ENCODE measurements at regions not wholly inside any gene's neighbourhood (a gene's known extent, or its start where the extent isn't known, plus 50 kb on each side); places are given as distances from the start of the nearest gene placed in this dataset.

GRCh38 chr5:82849885-82850284, 227.3 kb downstream of the TMEM167A start:
- no peak for DNase-seq (ENCODE audit: low read depth)

DNA sequence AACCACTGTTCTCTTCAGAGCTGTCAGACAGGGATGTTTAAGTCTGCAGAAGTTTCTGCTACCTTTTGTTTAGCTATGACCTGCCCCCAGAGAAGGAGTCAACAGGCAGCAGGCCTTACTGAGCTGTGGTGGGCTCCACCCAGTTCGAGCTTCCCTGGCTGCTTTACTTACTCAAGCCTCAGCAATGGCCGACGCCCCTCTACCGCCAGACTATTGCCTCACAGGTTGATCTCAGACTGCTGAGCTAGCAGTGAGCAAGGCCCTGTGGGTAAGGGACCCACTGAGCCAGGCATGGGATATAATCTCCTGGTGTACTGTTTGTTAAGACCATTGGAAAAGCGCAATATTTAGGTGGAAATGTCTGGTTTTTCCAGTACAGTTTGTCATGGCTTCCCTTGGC, 229.6 kb downstream of the TMEM167A start:
- no peak for DNase-seq (ENCODE audit: low read depth)

DNA sequence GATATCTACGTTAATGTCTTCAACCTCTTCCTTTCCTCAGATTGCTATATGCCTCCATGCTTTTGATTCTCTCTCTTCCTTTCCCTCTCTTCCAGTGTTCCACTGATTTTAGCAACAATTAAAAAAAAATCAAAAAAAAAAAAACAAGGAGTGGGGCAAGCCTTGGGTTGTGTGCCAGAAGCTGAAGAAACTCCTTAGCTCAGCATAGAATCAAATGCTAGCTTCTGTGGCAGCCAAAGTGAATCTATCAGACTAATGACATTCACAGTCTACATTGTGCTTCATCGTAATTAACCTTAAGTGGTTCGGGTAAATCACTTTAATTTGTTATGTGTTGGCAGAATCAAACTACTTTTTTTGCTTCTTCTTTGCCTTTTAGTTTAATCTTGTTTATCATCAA, 237.3 kb downstream of the TMEM167A start:
- no peak for DNase-seq (ENCODE audit: low read depth)

DNA sequence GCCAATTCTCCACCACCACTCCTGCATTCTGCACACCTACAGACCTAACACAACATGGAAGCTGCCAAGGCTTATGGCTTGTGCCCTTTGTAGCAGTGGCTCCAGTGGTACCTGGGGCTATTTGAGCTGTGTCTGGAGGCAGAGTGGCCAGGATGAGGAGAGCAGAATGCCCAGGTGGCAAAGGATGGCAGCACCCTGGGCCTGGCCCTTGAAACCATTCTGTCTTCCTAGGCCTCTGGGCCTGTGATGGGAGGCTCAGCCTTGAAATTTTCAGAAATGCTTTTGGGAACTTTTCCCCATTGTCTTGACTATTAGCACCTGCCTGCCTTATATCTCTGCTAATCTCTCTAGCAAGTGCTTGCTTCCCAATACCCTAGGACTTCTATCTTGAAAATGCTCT, 241.7 kb downstream of the TMEM167A start:
- DNase-seq (ENCODE audit: low read depth) = no peak

GRCh38 chr5:82834151-82834550, 243.0 kb downstream of the TMEM167A start:
- DNase-seq (ENCODE audit: low read depth) = no peak

GRCh38 chr5:82833277-82833676, 243.9 kb downstream of the TMEM167A start:
- DNase-seq (ENCODE audit: low read depth) = no peak

DNA sequence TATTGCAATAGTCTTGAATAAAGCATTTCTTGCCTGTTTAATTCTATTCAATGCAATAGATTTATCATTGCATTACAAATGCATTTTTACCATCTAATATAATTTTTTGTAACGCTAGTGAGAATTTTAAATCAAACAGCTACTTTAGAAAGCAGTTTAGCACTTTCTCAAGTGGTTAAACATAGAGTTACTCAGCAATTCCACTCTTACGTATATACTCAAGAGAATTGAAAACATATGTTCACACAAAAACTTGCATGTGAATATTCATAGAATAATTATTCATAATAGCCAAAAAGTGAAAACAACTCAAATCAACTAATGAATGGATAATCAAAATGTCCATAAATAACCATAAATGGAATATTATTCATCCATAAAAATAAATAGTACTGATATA, 244.7 kb downstream of the TMEM167A start:
- no peak for DNase-seq (ENCODE audit: low read depth)

GRCh38 chr5:82828211-82828610, 249.0 kb downstream of the TMEM167A start:
- DNase-seq (ENCODE audit: low read depth) = no peak

DNA sequence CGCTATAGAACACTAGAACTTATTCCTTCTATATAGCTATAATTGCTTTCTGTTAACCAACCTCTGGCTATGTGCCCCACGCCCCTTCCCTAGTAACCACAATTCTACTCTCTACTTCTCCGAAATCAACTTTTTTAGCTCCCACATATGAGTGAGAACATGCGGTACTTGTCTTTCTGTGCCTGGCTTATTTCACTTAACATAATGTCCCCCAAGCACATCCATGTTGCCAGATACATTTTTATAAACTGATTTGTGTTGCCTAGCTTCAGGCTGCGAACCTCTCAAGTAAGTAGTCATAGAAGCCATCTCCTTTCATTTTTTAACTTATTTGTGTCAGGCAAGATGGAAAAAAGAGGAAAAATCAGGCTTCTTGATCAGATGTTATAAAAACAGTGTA, 249.5 kb downstream of the TMEM167A start:
- no peak for DNase-seq (ENCODE audit: low read depth)

DNA sequence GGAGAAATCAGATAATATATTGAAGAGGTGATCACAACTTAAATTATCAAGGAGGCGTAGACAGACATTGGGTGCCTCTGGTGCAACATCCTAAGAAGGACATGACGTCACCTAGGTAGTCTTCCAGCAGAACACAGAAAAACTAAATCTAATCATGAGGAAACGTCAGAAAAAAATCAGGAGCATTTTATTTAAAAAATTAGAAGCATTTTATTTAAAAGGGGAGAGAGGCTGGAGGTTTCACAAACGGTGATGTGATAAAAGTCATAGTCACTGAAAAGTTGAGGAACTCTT, 254.6 kb downstream of the TMEM167A start:
- no peak for DNase-seq (ENCODE audit: low read depth)

- no peak for DNase-seq (ENCODE audit: low read depth)
Observed at GRCh38 chr5:82821846-82822633, 255.2 kb downstream of the TMEM167A start.

DNA sequence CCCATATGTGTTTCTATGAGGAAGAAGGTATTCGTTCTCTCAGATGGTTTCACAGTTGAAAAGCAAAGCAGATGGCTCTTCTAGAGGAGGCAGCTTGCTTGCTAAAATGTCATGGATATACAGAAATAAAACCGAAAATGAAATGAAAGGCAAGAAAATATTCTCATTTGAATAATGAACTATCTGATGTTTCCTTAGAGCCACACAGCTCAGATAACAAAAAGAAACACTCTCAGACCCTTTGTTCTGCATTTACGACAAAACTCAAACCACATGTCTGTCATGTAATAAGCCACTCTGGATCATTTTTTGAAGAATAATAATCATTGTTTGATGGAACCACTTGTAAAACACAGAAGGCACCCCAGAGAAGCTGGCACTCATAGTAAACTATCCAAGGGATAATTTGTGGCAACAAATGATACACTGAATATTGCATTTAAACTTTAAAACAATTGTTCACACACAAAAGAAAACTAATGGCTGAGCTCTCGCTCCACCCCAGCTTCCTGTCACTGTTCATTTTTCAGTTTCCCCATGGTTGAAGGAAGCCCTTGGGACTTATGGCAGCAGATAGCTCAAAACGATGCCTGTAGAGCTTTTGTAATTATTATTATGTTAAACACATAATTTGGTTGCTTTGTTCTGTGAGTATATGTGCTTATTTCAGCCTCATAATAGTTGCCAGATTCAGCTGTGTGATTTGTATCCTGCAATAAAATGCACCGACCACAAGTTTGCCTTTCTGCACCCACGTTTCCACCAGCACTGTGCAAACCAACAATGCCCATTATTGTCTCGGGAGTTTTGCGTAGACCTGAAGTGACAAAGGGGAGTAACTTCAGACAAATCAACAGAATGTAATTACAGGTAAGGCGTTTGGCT, 256.0 kb downstream of the TMEM167A start:
- no peak for DNase-seq (ENCODE audit: low read depth)

DNA sequence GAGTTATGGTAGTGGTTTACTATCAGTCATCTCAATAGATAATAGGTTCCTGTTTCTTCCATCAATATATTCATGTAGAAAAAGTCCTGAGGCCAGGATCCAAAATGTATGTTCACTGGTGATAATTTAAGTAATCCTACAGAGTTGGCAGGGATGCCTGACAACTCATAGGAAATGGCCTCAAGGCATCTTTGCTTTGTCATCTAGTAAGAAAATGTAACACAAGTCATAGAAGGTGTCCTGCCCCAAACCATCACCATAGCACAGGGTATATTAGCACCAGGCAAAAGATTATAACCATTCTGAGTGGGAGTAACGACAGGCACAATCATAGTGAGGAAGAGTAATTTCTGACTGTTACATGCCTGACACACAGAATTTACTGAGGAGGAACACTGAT, 257.0 kb downstream of the TMEM167A start:
- no peak for DNase-seq (ENCODE audit: low read depth)

DNA sequence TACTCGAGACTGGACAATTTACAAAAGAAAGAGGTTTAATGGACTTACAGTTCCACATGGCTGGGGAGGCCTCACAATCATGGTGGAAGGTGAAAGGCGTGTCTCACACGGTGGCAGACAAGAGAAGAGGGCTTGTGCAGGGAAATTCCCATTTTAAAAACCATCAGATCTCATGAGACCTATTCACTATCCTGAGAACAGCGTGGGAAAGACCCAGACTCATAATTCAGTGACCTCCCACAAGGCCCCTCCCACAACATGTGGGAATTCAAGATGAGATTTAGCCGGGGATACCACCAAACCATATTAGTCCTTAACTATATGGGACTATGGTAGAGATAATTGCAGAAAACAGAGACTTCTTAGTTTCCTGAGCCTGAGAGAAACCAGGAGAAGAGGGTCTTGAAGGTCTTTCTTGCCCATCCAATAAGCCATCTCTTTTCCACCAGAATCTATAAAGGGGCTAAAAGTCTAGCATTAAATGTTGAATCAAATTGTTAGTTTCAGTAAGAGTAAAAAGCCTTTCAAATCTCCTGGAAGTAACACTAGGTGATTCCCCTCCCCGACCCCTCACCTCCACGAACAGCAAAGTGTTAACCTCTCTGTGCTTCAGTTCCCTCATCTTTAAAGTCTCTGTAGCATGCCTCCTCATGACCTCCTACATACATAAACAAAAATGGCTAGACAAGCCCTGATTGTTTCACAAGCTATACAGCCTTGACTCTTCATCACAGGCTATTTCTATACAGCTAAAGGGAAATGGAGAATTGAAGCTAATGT, 259.1 kb downstream of the TMEM167A start:
- no peak for DNase-seq (ENCODE audit: low read depth)

GRCh38 chr5:82816926-82817325, 260.3 kb downstream of the TMEM167A start:
- DNase-seq (ENCODE audit: low read depth) = no peak

GRCh38 chr5:82815871-82816270, 261.3 kb downstream of the TMEM167A start:
- DNase-seq (ENCODE audit: low read depth) = no peak

- DNase-seq (ENCODE audit: low read depth) = no peak
Observed at GRCh38 chr5:82813861-82814260, 263.3 kb downstream of the TMEM167A start.

- DNase-seq (ENCODE audit: low read depth) = no peak
Observed at GRCh38 chr5:82812575-82812974, 264.6 kb downstream of the TMEM167A start.

- DNase-seq (ENCODE audit: low read depth) = no peak
Observed at GRCh38 chr5:82811490-82811889, 265.7 kb downstream of the TMEM167A start.

DNA sequence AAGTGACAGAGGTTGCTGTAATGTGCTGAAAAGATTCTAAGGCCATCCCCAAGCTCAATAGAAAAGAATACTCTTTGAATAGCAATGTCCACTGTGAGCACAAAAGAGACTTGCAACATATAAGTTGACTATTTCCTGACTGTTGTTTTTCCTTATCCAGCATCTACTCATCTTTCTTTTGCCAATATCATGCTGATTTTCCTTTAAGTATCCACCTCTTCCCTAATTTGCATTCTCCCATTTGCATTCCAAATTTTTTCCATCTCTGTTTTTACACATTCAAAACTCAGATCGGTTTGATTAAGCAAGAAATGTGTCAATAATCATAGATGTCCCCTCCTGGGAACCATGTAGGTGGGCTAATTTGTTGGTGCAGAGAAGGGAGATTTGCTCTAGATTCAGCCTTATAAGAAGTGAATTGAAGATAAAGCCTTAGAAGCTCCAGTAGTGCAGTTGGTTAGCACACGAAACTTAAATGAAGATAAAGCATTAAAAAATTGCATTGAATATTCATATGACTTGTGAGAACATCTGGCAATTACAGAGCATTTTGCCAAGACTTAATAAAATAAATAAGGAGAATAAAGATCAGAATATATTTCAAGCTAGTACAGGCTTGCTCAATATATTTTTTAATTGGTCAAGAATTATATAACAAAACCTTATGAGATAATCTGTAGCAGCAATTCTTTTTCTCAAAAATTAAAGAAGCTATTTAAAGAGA, 267.6 kb downstream of the TMEM167A start:
- DNase-seq (ENCODE audit: low read depth) = no peak

GRCh38 chr5:82808960-82809359, 268.2 kb downstream of the TMEM167A start:
- DNase-seq (ENCODE audit: low read depth) = no peak

DNA sequence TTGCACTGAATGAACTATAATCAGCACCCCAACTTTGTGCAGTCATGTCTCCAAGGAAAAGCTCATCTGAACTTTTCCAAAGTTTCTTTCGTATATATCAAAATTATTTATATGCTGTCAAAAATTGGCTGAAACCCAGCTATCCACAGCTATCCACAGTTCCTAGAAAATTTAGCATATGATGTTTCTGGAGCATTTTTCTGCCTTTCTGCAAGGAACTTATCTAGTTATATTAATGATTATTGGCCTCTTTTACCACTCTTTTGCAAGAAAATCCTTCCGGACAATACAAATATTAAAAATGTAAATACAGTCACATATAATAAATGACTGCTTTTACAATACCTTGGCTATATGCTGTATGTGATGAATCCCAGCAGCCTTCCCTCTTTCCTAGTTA, 270.2 kb downstream of the TMEM167A start:
- DNase-seq (ENCODE audit: low read depth) = no peak
